Mucosa of gallbladder (tissue), 1 donor: ENCODE measurements at regions not wholly inside any gene's neighbourhood (a gene's known extent, or its start where the extent isn't known, plus 50 kb on each side); places are given as distances from the start of the nearest gene placed in this dataset.
A peak's percentile ranks its signal among the peaks of the same experiment; 100 is the strongest.
"Not testable (repeated sequence)": the region's sequence is repeated elsewhere in the genome, so short reads cannot be mapped to it uniquely, and the experiment has no call there.

Experiments
- DNase-seq: peaks from one replicate; pipeline ENCODE4 v3.0.0-alpha.2; 2020; ENCODE audit warnings: low spot score
- donor health status: DM: no; HTN: no; CAD: no.

DNA sequence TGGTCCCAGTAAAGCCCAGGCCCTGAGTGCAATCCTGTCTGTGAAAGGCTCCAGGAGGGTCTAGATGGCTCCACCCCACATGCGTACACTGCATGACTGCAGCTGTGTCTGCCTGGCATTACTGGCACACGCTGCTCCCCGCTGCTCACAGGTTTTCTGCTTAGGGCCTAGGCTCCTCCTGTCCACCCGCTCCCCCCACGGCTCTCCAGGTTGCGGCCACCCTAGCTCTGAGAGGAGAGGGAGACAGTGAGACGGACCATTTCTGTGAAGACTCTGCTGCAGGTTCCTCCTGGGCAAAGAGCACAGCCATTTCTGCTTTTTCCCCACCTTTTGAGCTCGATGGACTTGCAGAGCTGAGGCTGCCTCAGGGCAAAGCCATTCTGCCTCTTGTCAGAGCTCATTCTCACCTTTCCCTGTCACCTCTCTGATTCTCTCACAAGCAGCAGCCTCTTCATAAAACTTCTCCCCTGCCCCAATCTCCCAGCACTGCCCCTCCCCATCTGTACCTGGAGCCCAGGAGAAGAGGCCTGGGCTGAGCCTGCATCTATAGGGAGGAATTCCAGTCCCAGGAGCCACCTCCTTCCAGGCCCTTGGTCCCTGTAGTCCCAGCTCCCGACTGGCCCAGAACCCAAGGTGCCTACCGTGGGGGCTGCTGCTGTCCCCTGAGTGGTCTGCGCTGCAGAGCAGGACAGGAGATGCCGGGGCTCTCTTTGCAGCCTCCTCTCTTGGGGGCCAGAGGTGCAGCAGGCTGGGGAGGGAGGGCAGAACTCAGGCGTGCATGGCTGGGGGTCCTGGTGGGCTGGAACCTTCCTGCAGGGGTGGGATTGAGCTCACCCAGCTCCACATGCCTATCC is 433.7 kb upstream of the B3GAT1 start:
- no peak for DNase-seq

DNA sequence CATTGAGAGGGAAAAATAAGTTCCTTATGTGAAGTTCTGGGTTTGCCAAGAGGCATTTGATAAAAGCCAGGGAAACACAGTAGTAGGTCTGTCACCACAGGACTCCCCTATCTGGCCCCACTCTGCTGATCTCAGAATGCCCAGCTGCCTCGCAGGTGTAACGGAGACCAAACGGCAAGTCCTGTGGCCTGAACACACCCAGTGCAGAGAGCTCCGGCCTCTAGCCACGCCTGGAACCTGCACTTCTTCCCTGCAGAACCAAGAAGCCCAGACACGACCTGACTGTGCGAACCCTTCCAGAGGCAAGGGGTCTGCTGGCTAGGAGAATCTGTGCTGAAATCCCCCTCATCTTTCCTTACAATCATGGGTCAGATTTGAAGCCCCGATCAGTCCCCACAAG is 432.8 kb upstream of the B3GAT1 start:
- no peak for DNase-seq

DNA sequence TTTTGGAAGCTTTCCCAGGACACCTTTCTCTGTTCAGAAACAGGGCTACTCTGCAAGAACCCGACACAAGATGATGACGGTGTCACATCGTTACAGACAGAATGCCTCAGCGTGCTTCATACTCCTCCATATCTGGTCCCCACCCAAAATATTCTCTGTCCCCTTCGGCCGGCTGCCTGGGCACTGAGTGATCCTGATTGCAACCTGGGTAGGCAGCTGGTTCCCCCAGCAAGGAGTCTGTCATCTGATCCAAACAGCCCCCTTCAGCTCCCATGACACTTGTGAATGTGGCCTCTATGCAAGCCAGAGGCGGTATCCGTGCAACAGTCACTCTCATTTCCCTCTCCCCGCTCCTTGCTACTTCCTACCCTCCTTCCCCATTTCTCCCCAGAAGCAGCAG is 431.7 kb upstream of the B3GAT1 start:
- DNase-seq, result no peak

DNA sequence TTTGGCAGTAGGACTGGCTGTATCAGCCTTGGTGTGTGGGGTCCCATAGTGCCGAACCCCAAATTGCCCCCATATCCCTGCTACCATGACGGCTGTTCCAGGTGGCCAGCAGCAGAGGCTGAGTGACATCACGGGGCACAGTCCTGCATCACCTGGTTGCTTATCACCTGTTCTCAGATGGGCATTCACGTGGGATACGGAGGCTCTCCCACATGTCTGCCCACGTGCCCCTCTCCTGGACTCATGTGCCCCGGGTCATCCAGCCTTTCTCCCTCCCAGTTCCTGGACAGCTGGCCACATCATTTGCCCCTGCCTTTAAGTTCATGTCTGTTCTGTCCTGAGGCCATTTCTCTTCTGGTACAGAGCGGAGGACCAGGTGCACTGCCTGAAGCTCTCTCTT is 431.0 kb upstream of the B3GAT1 start:
- DNase-seq, result no peak

DNA sequence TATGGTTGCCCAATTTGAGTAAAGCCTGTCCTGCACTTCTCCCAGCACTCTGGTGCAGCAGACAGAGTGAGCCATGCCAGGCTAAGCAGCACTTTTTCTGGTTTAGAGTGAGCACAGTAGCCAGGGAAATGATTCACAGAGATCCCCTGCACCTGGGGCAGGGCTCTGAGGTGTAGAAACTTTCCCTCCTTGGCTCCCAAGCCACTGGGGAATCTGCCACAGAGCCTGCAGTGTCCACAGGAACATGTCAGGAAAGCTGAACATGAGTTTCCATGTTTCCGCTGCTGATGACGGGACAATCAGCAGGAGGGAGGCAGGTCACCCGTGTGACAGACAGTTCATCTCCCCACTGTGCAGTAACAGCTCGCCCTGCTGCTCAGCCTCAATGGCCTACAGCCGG is 429.9 kb upstream of the B3GAT1 start:
- no peak for DNase-seq

DNA sequence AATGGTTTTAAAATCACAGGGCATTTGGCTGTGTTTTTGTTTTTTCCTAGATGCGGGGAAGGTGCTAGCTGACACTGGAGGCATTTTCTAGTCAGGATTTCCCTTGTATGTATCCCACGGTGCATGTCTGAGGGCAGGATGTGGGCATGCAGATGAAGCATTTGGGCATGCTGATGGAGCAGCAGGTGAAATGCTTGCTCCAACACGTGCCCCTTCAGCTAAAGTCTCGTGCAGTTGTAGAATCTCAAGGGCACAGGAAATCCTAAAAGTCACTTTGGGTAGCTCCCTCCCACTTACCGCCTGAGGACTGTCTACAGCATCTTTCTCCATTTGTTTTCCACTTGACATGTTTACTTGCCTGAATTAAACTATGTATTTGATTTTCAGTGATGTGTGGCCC is 429.4 kb upstream of the B3GAT1 start:
- no peak for DNase-seq

DNA sequence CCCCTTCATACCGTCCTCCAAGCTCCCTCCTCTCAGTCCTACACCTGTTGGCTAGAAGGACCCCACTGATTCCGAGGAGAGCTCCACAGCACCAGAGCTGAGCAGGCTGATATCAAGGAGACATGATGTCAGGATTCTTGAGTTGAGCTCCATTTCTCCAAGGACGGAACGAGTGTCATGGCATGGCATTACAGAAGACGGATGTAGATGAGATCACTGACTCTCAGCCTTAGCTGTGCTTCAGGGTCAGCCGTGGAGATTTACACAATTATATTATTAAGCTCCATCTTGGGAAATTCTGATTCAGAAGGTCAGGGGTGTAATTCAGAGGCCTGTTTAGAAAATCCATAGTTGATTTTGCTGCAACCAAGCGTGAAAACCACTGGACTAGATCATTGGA is 428.9 kb upstream of the B3GAT1 start:
- DNase-seq, result no peak

DNA sequence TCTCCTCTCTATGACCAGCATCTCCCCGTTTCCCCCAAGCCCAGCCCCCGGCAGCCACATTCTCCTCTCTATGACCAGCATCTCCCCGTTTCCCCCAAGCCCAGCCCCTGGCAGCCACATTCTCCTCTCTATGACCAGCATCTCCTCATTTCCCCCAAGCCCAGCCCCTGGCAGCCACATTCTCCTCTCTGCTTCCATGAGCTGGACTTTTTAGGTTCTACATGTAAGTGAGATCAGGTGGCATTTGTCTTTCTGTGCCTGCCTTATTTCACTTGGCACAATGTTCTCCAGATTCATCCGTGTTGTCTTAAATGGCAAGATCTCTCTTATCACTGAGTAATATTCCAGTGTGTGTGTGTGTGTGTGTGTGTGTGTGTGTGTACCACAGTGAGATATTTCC is 428.1 kb upstream of the B3GAT1 start:
- DNase-seq, result not testable (repeated sequence)

DNA sequence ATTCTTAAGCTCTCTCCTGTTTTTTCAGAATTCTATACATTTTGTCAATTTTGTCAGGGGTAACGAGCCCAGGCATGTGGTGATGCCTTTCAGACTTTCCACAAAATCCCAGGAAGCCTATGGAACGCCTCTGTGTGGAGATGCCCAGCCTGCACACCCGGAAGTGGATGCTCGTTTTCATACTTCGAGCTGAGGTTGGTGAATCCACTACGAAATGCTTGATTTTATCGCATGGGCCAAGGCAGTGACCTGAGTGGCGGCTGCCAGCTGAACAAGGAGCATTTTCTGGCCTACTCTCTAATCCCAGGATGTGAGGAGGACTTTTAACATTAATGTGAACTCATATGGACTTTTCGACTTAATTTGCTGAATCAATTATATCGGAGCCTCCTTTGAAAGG is 426.7 kb upstream of the B3GAT1 start:
- no peak for DNase-seq

DNA sequence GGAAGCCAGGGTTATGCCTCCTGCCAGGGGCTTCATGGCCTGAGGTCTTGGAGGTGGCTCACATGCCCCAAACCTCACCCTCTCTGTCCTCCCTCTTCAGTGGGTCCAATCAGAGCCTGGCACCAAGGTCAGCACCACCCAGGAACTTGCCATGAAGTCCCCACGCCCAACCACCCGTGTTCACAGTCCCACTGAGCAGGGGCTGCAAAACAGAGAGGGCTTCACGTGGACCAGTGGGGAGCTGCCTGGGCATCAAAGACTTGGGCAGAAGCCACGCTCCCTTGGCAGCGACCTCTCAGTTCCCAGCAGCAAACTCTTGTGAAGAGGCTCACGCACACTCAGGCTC is 425.8 kb upstream of the B3GAT1 start:
- no peak for DNase-seq

DNA sequence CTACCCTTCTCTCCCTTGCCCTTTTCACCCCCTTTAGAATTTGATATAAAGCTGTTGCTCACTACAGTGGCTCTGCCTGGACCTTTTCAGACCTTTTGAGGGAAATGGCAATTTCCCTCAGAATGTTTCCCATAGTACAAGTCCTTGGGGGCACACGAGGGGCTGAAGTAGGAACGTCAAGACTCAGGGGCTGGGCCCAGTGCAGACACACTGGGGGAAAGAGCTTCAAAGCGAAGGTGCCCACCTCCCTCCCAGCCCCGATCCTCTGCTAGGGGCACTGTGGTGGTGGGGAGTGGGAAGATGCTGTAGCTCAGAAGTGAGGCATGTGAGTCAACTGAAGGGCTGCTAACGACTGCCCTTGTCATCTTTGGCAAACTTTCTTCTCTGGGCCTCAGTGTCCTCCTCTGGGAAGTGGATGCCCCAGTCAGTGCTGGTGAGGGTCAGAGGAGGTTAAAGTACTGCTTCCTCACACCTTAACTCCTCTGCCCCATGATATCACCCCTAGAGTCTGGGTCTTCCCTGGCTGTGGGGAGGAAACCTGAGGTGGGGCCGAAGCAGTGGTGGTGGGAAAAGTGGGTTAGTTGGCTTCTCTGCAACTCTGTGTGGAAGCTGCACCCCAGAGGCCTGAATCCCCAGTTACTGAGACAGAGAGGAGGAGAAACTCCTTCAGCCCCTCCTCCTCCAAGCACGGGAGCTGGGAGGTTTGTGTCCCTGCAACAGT is 425.3 kb upstream of the B3GAT1 start:
- no peak for DNase-seq

DNA sequence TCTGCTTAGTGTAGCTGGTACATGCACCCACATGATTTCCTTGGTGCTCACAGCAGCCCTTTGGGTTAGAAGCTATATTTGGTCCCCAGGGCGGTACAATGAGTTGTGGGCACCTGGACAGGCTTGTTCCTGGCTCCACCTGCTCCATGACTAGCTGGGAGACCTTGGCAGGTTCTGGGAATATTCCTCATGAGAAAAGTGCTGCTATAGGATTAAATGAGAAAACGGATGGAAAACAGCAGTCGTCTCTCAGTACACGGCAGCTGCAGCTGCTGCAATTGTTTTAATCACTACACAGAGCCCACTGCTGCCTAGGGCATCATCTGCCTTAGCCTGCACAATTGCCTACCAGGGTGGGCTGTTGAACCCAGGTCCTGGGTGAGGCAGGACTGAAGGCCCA is 424.5 kb upstream of the B3GAT1 start:
- DNase-seq, result no peak

DNA sequence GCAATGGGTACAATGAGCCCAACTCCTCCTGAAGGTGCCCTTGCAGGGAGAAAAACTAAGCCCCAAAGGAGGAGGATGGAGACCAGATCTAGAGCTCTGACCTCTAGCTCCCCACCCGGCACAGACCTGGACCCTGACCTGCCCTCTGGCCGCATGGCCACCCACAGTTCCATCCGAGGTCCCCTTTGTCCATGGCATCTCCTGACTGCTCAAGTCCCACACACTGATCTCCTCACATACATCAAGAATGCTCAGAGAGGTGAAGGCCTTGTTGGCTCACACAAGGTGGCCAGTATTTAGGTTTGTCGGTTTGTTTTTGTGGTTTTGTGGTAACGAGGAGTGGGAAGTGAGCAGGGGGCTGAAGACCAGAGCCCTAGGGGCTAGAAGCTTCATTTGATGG is 423.5 kb upstream of the B3GAT1 start:
- no peak for DNase-seq

DNA sequence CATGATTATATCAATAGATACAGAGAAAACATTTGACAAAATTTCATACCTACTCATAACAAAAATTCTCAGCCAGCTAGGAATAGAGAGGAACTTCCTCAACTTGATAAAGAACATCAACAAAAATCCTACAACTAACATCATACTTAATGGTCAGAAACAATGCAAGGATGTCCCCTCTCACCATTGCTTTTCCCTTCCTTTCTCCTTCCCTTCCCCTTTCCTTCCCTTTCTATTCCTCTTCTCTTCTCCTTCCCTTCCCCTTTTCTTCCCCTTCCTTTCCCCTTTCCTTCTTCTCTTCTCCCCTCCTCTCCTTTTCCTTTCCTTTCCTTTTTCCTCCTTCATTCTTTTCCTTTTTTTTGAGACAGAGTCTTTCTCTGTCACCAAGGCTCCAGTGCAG is 418.3 kb upstream of the B3GAT1 start:
- DNase-seq, result no peak

DNA sequence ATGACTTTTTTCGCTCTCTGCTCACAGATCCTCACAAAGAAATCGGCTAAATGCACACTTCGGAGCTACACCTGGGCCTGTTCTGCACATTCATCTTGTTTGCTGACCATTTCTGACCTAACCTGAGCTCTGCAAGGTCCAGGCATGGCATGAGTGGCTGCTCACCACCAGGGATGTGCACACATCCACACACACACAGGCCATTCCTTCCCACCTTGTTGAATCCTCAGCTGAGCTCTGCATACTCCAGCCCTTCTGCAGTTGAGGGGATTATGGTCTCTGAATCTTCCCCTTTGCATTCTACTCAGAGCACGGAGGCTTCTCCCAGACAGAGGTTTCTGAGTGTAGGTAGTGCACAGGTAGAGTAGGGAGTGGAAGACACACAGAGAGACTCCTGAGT is 411.9 kb upstream of the B3GAT1 start:
- no peak for DNase-seq

DNA sequence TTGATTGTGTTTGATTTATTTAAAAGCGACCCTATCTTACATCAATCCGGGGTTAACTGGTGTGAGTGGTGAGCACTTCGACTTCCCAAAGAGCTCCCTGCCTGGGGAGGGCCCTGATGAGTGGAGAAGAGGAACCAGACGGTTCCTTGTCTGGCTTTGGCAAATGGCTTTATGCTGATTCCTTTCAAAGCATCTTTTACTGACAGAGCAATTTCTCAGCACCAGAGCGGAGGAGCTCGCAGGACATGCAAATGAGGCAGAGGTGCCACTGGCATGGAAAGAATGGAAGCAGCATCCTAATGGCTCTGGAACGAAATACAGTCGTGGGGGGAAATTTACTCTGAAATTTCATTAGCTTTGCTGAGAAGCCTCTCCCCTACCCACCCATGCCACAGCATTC is 410.9 kb upstream of the B3GAT1 start:
- no peak for DNase-seq

DNA sequence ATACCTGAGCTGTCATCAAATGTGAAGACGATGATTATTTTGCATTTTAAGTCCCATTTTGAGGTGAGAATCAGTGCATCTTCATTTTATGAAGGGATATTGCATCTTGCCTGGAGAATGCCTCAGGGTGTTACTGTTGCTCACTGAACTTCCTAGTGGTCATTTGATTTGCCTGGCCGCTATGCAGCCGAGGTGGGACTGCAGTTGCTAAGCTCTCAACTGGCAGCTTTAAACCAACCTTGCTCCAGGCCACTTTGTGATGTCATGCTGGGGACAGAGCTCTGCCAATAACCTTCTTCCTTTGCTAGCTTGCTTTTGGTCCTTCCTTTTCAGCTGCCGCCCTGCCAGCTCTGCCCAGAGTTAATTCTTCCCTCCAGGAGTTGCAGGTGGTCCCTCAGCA is 409.4 kb upstream of the B3GAT1 start:
- no peak for DNase-seq

DNA sequence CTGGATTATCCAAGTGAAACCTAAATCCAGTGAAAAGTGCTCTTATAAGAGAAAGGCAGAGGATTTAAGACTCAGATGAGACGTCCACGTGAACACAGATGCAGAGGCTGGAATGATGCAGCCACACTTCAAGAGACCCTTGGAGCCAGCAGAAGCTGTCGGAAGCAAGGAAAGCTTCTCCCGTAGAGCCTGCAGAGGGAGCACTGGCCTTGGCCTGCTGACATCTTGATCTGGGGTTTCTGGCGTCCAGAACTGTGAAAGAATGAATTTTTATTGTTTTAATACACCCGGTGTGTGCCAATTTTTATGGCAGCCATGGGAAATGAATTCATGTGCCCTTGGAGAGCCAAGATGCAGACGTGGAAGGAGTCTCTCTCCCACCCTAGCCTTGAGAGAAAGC is 407.0 kb upstream of the B3GAT1 start:
- DNase-seq, result no peak

DNA sequence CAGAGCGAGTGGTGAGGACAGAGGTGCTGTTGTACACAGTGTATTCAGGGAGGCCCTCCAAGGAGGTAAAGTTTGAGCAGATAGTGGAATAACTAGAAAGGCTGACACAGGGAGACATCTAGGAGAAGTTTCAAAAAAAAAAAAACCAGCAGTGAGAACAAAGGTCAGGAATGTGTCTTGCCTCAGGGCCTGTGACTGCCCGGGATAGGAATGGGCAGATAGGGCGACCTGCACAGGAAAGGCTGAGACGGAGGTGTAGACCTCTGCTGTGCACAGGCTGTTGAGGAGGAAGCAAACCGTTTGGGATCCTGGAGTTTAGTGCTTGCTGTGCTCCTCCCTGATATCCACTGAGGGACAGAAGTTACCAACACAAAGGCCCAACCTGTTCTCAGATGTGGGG is 406.5 kb upstream of the B3GAT1 start:
- DNase-seq, result peak; percentile 21

DNA sequence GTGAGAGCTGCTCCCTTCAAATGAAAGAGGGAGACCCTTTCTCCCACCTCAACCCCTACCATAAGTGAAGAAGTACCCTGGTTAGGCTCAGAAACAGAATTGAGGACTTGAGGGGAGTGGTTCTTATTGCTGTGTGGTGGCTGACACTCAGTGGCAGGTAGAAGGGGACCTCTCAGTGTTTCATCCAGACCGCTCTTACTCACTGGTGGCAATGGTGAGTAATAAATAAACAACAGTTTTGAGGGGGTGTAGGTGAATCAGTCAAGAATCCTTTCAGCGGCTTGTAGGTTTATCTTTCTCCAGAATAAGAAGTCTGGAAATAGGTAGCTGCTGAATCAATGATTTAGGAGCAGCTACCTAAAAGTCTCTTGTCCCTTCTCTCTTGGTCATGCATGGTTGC is 403.4 kb upstream of the B3GAT1 start:
- no peak for DNase-seq

DNA sequence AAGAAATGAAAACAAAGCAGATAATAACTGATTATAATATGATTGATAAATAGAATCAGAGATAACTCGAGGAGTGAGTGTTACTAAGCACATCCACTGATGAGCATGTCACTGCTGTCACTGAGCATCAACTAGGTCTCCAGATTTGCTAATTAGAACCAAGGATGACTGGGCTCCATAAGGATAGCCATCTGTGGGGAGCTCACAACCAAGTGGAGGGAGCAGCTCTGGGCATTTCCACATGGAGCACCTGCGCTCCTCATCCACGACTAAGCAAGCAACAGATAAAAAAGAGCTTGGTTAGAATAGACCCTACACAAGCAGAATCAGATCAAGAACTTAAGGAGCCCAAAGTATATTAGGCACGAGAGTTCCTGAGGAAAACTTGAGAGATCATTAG is 396.0 kb upstream of the B3GAT1 start:
- DNase-seq, result no peak

DNA sequence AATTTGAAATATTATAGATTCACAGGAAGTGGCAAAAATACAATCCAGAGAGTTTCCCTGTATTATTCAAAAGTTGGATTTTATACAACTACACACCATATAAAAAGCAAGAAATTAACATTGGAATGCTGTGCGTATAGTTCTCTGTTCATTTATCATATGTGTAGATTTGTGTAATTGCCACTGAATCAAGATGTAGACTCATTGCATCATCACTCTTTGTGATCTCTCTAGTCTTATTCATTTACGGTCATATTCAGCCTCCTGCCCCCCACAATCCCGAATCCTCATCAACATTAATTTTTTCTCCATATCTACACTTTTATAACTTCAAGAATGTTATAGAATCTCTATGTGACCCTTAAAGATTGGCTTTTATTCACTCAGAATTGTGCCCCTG is 390.6 kb upstream of the B3GAT1 start:
- DNase-seq, result no peak

DNA sequence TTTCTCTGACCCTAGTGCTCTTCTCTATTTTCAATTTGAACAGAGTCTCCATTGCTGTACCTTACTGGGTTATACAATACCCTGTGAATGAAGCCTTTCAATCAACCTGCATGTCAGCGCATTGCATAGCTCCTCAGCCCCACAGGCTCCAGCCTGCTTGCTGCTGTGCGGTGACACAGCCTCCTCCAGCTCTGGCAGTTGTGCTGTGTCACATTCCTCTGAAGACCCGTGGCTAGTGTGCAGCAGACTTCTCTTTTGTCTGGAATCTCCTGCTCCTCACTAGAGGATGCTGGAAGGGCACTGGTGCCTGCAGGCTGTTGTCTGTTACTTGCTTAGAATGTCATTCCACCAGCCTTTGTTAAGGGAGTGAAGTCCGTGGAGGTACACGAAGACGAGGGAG is 390.1 kb upstream of the B3GAT1 start:
- no peak for DNase-seq

DNA sequence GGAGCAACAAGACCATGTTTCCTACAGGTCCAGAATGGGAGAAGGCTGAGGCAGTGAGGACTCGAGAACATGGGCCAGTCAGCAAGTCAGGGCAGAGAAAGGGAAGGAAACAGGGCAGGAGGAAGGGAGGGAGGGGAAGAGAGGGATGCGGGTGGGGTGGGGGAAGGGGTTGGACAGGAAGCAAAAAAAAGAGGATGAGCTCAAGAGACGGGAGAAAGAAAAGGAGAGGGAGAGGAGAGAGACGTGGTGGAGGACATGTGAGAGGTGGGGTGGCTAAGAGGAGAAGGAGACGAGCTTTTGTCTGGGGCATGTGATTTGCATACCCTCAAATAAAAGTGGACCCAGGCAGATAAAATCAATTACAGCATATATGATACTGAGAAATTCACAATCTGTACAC is 389.5 kb upstream of the B3GAT1 start:
- no peak for DNase-seq
